T-helper 9 cell (primary cell): ENCODE measurements at regions not wholly inside any gene's neighbourhood (a gene's known extent, or its start where the extent isn't known, plus 50 kb on each side); places are given as distances from the start of the nearest gene placed in this dataset.

ENCODE experiments used
- DNase-seq: peaks from one replicate; pipeline ENCODE4 v3.0.0-alpha.2; 2020

DNA sequence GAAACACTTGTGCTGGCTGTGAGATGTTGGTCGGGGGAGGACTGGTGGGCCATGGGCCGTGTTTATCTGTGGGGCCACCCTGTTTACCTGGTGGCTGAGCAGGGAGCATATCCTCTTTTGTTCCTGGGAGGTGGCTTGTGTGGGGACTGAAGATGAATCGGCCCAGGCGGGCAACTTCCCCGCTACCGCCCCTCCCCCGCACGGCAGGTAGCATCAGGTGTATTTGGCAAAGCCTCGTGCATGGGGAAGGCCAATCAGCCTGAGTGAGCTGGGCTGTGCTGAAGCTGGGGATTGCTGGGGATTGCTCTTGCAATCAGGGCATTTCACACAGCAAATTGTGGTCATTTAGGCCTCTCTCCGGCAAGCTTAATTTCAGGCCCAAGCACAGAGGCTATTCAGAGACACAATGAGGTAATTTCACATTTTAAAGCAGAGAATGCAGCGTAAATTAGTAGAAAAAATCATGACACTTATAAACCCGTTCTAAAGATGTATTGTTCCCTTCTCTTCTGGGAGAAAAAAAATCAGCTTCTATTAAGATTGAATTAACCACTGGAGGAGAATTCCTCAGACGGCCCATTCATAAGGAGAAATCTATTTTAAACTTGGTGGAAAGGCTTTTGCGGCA lies 197.7 kb upstream of the POU3F1 start:
- DNase-seq, result no peak

GRCh38 chr1:38243106-38243505 lies 196.5 kb upstream of the POU3F1 start:
- DNase-seq, result no peak

DNA sequence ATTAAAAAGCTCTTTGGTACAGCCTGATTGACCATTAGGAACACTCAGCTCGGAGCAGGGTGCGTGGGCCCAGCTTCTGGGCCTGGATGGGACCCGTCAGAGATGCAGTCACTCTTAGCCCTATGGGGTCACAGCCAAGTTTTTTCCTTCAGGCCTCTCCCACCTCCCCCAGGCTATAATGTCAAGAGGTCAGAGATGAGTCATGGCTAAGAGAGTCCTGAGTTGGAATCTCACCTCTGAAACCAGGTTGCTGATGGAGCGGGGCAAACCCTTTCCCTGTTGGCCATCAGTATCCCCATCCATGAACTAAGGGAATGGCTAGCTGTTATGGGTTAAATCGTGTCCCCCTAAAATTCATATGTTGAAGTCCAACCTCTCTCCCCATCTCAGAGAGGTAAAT lies 195.9 kb upstream of the POU3F1 start:
- DNase-seq, result no peak

- DNase-seq, result no peak
Measured at GRCh38 chr1:38241594-38242334, 195.2 kb upstream of the POU3F1 start.

- no peak for DNase-seq
Measured at GRCh38 chr1:38240618-38241017, 194.0 kb upstream of the POU3F1 start.

DNA sequence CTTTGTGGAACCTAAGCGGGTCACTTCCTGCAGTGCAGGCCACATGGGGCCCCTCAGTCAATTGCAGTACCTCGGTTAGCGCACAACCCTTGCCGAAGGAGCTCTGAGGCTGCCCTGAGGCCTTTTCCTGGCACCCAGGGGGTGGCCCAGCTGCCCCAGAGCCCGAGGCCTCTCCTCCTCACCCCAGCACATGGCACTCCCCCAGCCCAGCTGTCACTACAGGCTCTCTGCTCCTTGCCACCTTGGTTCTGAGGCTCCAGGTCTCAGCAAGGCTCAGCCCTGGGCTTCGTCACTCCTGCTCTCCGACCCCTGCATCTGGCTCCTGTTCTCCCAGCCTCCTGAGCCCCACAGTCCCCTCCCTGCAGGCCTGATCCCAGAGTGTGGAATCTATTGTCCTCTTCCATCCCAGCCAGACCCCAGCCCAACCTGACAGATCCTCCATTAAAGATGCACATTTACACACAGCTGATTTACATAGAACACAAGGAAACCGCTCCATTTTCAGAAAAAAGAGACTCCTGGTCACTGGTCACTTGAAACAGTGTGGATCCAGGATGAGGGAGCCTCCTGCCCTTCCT lies 192.8 kb upstream of the POU3F1 start:
- DNase-seq, result no peak

DNA sequence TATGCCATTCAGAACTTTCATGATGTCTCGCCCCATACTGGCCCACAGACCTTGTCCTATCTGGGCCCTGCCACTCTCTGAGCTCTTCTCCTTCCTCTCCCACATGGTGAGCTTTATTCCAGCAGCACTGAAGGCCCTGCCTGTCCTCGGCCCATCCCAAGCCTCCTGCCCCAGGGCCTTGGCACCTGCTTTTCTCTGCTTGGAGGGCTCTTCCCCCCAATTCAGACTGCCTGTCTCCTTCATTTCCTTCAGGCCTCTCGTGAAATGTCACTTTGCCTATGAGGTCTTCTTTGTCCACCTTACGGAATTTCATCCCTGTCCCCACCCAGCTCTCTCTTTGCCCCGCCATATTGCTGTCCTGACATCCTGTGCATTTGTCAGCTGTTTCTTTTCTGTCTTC lies 191.7 kb upstream of the POU3F1 start:
- DNase-seq, result no peak

DNA sequence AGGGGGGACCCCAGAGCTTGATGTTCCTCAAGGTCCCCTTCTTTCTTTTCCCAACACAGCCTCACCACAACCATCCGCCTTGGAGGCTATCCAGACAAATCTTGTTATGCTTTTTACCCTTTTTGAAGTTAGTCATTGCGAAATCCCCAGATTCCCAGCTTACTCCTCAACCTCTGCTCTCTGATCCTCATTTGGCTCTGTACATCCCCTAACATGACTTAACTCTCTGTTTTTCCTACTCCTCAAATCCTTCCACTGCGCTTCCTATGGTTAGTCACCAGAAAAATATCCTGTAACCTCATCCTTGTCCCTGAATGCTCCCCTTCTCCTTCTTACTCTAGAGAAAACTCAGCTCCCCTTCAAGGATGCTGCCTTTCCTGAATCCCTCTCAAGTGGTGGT lies 189.1 kb upstream of the POU3F1 start:
- no peak for DNase-seq

DNA sequence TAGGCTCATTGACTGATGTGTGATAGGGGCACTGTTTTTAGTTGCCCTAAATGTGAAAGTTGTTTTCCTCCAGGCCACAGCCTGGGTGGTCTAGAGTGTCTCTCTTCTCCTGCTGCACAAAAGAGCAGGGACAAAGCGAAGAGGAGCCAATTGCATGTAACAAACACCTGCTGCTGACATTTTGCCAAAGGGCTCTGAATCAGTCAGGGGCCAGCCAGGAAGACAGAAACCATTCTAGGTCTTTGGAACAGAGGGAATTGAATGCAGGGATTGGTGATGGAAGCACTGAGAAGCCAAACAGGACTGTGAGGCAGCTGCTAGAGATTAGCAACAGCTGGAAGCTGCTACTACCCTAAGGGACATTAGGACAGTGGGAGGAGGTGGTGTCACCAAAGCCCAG lies 185.3 kb upstream of the POU3F1 start:
- DNase-seq, result no peak

- DNase-seq, result no peak
Measured at GRCh38 chr1:38228718-38229117, 182.1 kb upstream of the POU3F1 start.

- DNase-seq, result no peak
Measured at GRCh38 chr1:38225745-38226144, 179.2 kb upstream of the POU3F1 start.

GRCh38 chr1:38223391-38223790 lies 176.8 kb upstream of the POU3F1 start:
- no peak for DNase-seq

DNA sequence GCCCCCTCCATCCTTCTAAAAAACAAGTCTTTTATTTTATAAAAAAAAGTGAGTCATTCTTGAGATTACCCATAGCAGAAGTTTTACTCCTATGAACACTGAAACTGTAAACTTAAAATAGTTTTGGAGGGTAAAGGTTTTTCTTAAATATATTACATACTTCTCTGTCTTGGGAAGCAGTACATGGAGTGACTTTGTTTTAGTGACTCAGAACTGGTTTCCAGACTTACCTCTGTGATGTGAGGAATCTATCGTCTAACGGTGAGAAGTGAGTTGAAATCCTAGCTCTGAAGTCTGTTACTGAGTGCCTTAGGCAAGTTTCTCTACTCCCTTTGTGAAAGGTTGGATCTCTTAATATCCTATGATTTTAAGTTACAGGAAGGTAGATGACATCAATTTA lies 176.3 kb upstream of the POU3F1 start:
- DNase-seq, result no peak

- DNase-seq, result no peak
Measured at GRCh38 chr1:38221006-38221649, 174.5 kb upstream of the POU3F1 start.

DNA sequence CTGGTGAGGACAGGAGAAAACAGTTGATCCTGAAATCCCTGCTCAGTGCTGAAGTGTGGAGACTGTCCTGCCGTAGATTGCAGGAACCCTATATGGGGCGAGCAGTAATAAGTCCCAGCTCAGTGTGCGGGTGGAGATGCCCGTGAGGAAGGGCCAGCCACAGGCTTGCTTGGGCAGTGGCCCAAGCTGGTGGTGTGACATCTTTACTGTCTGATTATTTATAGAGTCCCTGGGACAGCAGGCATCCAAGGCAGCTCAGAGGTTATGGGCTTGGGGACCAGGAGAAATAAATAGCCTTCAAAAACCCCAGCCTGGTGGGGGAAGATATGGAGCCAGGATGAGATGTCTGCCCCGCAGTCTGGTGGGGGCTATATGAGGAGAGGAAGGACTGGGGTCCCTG lies 170.7 kb upstream of the POU3F1 start:
- DNase-seq, result no peak

- no peak for DNase-seq
Measured at GRCh38 chr1:38213646-38214434, 167.2 kb upstream of the POU3F1 start.

DNA sequence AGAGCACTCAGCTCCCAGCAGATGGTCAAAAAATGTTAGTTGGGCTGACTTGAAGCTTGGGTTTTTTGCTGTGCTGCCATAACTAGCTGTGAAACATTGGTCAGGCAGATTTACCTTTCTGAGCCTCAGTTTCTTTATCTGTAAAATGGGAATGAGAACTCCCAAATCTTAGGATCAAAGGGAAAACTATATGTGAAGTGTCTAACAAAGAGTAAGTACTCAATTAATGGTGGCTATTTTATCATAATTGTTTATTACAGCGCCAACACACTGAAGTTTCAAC lies 164.2 kb upstream of the POU3F1 start:
- no peak for DNase-seq

DNA sequence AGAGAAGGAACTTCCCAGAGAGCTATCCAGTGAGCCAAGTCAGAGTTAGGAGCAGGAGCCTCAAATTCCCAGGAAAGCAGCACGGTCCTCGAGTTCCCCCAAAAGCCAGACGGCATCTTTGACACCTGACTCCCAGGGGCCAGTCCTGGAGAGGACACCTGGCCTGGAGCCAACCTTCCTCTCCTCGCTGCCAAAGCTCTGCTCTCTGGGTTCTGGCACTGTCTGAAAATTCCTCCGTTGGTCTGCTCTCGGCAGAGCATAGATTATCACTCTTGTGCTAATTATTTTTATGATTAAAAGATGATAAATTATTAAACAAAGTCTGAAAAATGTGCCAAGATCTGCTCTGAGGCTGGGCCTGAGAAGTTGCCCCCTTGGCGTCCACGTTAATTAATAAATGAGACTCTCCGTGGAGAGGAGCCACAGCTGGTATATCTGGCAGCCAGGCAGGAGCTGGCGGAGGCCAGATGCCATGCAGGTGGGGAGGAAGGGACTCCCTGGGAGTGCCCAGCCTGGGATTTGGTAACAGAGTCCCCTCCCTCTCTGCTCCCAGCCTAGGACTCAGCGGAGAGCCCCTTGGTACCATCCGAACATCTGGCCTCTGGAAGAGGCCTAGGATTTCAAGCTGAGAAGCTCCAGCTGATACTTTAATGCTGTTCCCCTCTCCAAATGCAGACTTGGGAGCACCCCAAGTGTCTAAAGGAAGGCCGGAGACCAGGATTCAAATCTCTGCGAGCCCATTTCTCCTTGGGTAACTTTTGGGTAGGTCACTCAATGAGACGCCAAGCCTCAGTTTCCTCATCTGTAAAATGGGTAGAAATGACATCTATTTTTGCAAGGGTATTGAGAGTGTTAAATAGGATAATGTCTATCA lies 163.7 kb upstream of the POU3F1 start:
- DNase-seq, result no peak

DNA sequence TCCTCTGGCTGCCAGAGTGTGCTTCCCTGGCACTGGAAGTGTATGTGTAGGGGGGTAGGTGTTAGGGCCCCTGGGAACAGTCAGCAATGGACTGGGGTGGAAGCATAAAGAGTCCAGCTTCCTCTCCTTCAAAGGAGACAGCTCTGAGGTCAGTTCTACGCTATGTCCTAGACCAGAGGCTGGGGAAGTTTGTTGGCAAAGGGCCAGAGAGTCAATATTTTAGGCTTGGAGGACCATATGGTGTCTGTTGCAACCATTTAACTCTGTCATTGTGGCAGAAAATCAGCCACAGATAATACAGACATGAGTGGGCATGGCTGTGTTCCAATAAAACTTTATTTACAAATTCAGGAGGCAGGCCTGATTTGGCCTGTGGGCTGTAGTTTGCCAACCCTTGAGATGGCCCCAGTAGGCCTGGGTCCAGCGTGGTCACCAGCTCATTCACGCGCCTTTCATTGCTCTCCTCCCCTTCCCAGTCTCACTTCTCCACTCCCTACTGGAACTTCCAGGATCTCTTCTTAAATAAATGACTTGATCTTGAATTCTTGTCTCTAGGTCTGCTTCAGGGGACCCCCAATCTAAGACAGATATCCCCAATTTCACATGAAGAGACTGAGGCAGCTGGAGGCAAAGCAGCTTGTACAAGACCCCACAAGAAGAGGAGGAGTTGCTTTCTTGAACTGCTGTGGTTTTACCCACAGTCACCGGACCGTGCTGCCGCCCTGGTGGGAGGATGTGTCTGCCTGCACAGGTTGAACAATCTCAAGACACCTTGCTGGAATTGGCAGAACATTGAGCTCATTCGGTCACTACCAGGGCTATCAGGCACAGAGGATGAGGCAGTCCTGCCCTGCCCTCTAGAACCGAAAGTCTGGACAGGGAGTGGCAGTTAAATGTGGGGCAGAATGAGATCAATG lies 162.4 kb upstream of the POU3F1 start:
- DNase-seq, result no peak

DNA sequence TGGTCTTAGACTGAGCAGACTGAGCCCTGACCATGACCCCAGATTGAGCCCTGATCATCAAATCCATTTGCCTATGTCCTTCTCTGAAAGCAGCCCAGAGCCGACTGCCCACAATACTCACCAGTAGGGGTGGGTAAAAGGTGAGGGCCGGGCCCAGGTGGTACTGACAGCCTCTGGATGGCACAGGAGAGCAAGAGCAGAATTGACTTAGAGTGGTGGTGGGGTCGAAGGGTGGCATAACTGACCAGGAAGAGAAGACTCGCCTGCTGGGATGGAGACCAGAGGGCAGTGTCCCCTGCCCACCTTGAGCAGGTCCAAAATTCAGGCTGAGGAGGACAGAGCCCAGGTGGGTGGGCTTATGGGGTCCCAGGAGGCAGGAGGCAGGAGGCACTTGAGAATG lies 161.3 kb upstream of the POU3F1 start:
- no peak for DNase-seq

- no peak for DNase-seq
Measured at GRCh38 chr1:38207275-38207674, 160.7 kb upstream of the POU3F1 start.
